22Rv1 (cell line): ENCODE measurements at regions not wholly inside any gene's neighbourhood (a gene's known extent, or its start where the extent isn't known, plus 50 kb on each side); places are given as distances from the start of the nearest gene placed in this dataset.

Experiments
- H3K27ac ChIP-seq: fragments of 450-650 bp; 2 replicates; pipeline ENCODE4 v1.5.1; 2017
- ZFX ChIP-seq: fragments of 450-650 bp; IDR thresholded peaks from 2 replicates; pipeline ENCODE4 v1.6.1; 2017; ENCODE audit warnings: antibody characterized with exemption, borderline replicate concordance
- TF ChIP-seq, protein P1 (sequence below): fragments of 450-650 bp; IDR thresholded peaks from 2 replicates; pipeline ENCODE4 v1.5.1; 2017; ENCODE audit warnings: mild to moderate bottlenecking

DNA sequence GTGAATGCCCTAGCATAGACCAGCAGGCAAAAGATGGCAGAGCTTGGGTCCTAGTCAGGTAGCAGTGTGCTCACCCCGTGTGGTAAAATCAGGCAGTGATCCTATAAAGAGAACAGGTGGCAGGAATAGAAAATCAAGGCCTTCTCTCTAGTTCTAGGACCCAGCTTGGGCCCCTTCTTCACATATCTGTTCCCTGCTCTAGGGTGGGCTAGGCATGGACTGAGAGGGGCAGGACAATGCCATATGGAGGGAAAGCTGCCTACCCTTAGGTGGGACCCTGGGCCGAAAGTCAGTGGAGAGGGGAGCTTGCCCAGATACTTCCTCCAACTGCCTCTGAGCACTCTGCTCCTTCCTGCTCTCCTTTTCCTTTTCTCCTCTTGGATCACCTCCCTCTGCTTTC is 117.4 kb upstream of the NALF2 start:
- TF ChIP-seq, protein P1, sequence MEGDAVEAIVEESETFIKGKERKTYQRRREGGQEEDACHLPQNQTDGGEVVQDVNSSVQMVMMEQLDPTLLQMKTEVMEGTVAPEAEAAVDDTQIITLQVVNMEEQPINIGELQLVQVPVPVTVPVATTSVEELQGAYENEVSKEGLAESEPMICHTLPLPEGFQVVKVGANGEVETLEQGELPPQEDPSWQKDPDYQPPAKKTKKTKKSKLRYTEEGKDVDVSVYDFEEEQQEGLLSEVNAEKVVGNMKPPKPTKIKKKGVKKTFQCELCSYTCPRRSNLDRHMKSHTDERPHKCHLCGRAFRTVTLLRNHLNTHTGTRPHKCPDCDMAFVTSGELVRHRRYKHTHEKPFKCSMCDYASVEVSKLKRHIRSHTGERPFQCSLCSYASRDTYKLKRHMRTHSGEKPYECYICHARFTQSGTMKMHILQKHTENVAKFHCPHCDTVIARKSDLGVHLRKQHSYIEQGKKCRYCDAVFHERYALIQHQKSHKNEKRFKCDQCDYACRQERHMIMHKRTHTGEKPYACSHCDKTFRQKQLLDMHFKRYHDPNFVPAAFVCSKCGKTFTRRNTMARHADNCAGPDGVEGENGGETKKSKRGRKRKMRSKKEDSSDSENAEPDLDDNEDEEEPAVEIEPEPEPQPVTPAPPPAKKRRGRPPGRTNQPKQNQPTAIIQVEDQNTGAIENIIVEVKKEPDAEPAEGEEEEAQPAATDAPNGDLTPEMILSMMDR: no peak
- no peak for TF ChIP-seq ZFX
- no peak overlapping the region for H3K27ac ChIP-seq

DNA sequence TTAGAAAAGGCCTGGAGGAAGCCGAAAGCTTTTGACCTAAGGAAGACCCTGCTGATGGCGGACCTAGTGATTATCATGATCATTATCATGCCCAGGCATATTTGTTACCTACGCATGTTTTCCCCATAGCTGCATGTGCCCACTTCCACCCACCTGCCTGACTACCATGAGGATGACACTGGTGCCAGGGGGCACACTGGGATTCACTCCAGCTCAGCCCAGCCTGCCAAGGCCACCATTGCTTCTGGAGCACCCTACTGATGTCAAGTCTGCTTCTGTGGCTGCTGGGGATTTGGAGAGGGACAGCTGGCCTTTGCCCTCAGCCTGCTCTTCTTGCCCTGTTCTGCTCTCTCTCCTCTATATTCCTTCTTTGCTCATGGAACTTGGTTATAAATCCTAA is 124.7 kb upstream of the NALF2 start:
- H3K27ac ChIP-seq: no peak overlapping the region
- no peak for TF ChIP-seq ZFX
- TF ChIP-seq, protein P1: no peak

DNA sequence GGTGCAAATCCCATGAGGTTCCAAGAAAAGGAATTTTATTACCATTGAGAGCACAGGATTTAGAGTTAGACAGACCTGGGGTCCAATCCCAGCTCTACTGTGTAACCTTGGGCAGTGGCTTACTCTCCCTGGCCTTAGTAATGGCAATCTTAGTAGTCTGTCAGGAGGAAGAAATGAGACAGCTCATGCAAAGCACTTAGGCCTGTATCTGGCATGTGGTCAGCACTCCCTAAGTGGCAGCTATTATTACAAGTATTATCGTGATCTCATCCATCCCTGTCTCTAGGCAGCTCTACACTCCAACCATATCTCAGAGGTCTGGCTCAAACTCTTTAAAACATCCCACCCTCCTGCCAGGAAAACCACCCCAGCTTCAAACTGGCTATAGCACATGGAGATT is 129.6 kb upstream of the NALF2 start:
- TF ChIP-seq, protein P1: no peak
- TF ChIP-seq ZFX: no peak

DNA sequence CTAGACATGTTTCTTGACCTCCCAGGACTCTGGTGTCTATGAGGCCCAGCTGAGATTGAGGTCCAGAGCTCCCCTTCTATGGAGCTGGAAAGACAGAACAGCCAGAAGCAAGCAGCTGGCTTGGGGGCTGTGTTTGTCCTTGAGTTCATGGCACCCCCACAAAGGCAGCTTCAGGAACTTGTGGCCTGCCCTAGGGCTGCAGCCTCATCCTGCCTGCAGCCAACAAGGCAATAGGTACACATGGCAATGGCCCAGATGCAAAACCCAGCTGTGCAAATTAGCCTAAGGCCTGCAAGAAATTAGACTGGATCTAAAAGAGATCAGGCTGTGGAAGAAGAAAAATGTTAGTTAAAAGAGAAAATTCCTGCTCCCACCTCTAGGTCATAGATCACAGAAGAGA is 131.7 kb upstream of the NALF2 start:
- TF ChIP-seq ZFX: no peak
- TF ChIP-seq, protein P1: no peak
- H3K27ac ChIP-seq: no peak overlapping the region

More for the DNA sequence above, 129.6 kb upstream of the NALF2 start:
- no peak overlapping the region for H3K27ac ChIP-seq

DNA sequence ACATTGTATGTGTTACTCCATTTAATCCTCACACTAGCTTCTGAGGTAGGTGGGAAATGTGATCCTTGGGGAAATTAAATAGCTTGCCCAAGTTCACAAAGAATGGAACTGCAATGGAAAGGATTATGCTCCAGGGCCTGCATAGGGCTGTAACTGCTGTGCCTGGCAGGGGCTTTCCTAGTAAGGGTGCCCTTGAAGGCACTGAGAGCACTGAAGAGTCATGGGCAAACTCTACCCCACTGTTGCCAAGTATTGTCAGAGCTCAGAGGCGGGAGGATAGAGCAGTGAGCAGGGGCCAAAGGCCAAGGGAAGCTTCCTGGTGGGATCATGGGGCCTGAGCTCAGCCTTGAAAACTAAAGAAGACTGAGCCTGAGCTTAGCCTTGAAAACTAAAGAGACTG is 133.0 kb upstream of the NALF2 start:
- TF ChIP-seq, protein P1: no peak
- no peak for TF ChIP-seq ZFX
- H3K27ac ChIP-seq: no peak overlapping the region

DNA sequence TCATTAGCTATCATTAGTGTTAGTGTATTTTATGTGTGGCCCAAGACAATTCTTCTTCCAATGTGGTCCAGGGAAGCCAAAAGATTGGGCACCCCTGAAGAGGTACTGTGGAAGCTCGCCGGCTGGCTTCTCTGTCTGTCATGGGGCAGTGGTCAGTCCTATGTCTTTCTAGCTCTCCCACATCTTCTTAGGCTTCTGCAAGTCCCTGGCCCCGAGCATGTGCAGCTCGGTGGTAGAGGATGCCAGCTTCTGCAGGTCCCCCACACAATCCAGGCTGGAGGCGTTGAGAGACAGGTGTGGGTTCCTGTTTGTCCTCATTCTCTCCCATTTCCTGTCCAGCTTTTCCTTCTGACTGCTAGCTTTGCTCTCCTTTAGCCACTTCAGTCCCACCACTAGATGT is 134.1 kb upstream of the NALF2 start:
- H3K27ac ChIP-seq: no peak overlapping the region
- TF ChIP-seq, protein P1: no peak
- no peak for TF ChIP-seq ZFX

DNA sequence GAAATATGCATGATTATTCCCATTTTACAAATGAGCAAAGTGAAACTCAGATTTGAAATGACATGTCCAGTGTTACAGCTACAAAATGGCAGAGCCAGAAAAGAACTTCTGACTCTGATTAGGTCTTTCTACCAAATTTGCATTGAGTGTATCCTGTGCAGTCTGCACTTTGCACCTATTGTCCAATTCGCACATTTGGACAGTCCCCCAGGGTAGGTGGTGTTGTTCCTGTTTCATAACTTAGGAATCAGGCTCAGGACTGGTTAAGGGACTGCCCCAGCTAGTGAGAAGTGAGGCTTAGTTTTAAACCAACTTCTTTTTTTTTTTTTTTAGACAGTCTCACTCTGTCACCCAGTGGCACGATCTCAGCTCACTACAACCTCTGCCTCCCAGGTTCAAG is 137.9 kb upstream of the NALF2 start:
- TF ChIP-seq, protein P1: no peak
- TF ChIP-seq ZFX: no peak
- H3K27ac ChIP-seq: no peak overlapping the region

DNA sequence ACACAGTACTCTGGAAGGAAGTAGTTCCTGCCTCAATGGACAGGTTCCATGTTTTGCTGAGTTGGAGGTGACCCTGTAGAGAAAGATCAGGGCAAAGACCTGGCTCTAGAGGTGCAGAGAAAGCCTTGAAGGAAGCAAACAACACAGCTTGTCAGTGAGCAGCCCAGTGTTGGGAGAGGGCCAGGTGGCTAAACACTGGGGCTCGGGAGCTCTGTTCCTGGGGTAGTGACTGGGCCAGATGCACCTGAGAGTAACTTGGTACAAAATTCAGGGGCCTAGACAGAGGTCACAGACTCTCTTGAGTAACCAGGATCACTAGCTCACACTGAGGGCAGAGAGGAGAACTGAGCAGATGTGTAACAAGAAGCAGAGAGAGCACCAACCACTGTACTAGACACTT is 138.4 kb upstream of the NALF2 start:
- H3K27ac ChIP-seq: no peak overlapping the region
- no peak for TF ChIP-seq ZFX
- TF ChIP-seq, protein P1: no peak
